ENCODE measurements at regions not wholly inside any gene's neighbourhood (a gene's known extent, or its start where the extent isn't known, plus 50 kb on each side); places are given as distances from the start of the nearest gene placed in this dataset.

DNA sequence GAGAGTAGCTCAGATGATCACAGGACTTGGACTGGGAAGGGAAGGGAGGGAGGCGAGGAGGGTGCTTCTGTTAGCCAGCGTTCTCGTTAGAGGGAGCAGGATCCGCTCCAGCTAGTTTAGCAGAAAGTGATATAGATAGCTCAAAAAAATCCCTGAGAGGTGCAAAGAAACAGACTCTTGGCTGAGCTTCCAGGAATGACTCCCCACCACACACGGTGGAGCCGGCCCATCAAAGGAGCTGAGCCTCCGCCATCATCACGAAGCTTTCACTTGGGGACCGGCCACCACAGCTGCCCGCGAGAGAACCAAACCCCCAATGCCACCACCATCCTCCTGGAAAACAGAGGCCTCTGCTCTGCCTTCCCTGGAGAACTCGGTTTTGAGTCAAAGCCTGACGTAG, 124.6 kb upstream of the BCL2L14 start:
- Histone ChIP-seq H3K27ac (no peak overlapping the region), H3K4me1 (replicated peaks in 1 of 2) (peaks cover 0 to 7% of the 10 kb centered on the region in 2 donors), H3K4me3 (no peak overlapping the region), H3K27me3 (no peaks in the 10 kb centered on the region), H3K36me3 (replicated peaks in 1 of 2) (no peaks in the 10 kb centered on the region), H3K9me3 (replicated peaks in 1 of 3) (no peaks in the 10 kb centered on the region)
- DNase-seq: no peak
- TF ChIP-seq, protein P1, sequence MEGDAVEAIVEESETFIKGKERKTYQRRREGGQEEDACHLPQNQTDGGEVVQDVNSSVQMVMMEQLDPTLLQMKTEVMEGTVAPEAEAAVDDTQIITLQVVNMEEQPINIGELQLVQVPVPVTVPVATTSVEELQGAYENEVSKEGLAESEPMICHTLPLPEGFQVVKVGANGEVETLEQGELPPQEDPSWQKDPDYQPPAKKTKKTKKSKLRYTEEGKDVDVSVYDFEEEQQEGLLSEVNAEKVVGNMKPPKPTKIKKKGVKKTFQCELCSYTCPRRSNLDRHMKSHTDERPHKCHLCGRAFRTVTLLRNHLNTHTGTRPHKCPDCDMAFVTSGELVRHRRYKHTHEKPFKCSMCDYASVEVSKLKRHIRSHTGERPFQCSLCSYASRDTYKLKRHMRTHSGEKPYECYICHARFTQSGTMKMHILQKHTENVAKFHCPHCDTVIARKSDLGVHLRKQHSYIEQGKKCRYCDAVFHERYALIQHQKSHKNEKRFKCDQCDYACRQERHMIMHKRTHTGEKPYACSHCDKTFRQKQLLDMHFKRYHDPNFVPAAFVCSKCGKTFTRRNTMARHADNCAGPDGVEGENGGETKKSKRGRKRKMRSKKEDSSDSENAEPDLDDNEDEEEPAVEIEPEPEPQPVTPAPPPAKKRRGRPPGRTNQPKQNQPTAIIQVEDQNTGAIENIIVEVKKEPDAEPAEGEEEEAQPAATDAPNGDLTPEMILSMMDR (IDR thresholded peaks at IDR 0.05): no peak
- no peak for TF ChIP-seq POLR2A (IDR thresholded peaks at IDR 0.05)
- intact Hi-C loops (cut with DNase I): no loop called here
- 91 to 95% (median 95%) methylated on average over 13 of the region's 13 CpGs for WGBS, 4 donors

DNA sequence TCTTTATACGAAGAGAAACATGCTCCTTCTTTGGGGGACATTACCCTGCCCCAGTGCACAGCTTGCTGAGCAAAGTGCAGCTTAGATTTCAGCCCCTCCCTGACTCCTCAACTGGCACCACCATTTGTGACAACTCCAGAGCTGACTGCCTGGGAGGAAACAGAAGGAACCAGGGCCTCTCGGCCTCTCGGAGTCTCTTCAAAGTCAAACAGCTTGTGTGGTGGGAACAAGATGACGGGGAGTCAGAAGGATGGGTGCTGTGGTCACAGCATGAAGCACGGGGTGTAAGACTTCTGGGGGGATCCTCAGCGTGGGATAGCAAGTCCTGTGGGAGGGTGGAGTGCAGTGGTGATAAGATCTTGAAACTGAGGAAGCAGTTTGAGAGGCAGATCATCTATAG, 123.5 kb upstream of the BCL2L14 start:
- Histone ChIP-seq H3K27me3 (no peaks in the 10 kb centered on the region), H3K4me1 (replicated peaks in 1 of 2) (peaks cover 0 to 7% of the 10 kb centered on the region in 2 donors), H3K4me3 (no peak overlapping the region), H3K36me3 (replicated peaks in 1 of 2) (no peaks in the 10 kb centered on the region), H3K9me3 (replicated peaks in 1 of 3) (no peaks in the 10 kb centered on the region), H3K27ac (no peak overlapping the region)
- 73 to 87% (median 80%) methylated on average over 5 to 6 of the region's 6 CpGs for WGBS, 4 donors
- TF ChIP-seq, protein P1 (IDR thresholded peaks at IDR 0.05): no peak
- no peak for TF ChIP-seq POLR2A (IDR thresholded peaks at IDR 0.05)
- intact Hi-C loops (cut with DNase I): no loop called here
- no peak for DNase-seq

DNA sequence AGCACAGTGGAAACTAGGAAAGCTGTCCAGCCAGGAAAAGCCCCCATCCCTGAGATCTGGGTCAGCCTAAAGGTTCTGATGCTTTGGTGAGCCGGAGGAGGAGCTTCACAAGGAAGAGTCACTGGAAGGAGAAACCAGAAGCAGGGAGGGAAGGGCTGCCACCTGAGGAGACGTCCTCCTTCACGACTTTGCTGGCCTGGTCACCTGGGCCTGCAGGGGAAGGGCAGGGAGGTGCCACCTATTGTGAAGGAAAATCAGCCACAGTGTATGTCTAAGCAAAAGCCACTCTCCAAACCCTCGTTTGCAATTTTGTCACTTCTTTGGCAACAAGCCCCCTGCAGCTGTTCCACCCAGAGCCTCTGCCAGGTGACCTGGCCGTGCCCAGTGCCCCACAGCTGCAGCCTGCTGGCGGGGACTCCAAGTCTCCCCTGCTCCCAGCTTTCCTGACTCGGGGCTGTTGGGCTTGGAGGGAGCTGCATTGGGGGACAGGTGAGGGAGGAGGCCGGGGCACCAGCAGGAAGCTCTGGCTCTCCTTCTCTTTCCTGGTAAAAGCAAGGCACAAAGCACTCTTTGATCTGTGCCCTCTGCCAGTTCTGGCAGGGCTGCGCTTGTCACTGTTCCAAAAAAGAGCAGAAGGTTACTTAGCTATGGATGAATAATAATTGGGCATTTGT, 120.9 kb upstream of the BCL2L14 start:
- no peaks in the 10 kb centered on the region for H3K9me3 ChIP-seq (replicated peaks in 1 of 3)
- H3K27ac ChIP-seq: no peak overlapping the region
- H3K27me3 ChIP-seq: no peaks in the 10 kb centered on the region
- no peak overlapping the region for H3K4me3 ChIP-seq
- H3K4me1 ChIP-seq (replicated peaks in 1 of 2): peaks cover 0 to 7% of the 10 kb centered on the region in 2 donors
- intact Hi-C loops (cut with DNase I): no loop called here
- no peak for TF ChIP-seq POLR2A (IDR thresholded peaks at IDR 0.05)
- TF ChIP-seq, protein P1 (IDR thresholded peaks at IDR 0.05): no peak
- DNase-seq: peak in 6 of 7 donors; percentile 35 to 61 (median 46)
- H3K36me3 ChIP-seq (replicated peaks in 1 of 2): no peaks in the 10 kb centered on the region
- WGBS, 4 donors: 34 to 40% (median 40%) methylated on average over 4 to 9 of the region's 9 CpGs

DNA sequence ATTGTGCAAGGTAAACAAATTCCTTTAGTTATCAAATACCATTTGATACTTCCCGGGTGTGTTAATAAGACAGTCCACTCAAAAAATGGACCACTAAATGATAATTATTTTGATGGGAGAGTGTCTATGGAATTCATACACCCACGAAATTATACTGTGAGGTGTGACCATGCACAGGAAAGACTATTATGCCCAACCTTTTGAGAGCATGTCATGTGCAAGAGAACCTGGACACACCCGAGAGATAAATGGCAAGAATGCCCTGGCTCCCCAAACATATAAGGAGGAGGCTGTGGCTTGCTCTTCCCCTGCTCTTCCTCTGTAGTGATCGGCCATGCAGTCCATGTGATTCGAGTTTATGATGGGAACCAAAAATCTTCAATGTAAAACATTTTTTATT, 119.5 kb upstream of the BCL2L14 start:
- no peak for TF ChIP-seq POLR2A (IDR thresholded peaks at IDR 0.05)
- TF ChIP-seq, protein P1 (IDR thresholded peaks at IDR 0.05): no peak
- intact Hi-C loops (cut with DNase I): no loop called here
- Histone ChIP-seq H3K4me1 (replicated peaks in 1 of 2) (peaks cover 0 to 7% of the 10 kb centered on the region in 2 donors), H3K9me3 (replicated peaks in 1 of 3) (no peaks in the 10 kb centered on the region), H3K4me3 (no peak overlapping the region), H3K36me3 (replicated peaks in 1 of 2) (no peaks in the 10 kb centered on the region), H3K27ac (no peak overlapping the region), H3K27me3 (no peaks in the 10 kb centered on the region)
- no peak for DNase-seq
- WGBS, 4 donors: 81 to 86% (median 83%) methylated on average over 5 of the region's 5 CpGs
